Thyroid gland (tissue), 4 donors: ENCODE measurements at regions not wholly inside any gene's neighbourhood (a gene's known extent, or its start where the extent isn't known, plus 50 kb on each side); places are given as distances from the start of the nearest gene placed in this dataset.

Experiments used
- POLR2A ChIP-seq, 2 donors: fragments of 450-650 bp; IDR thresholded peaks; one replicate each; pipeline ENCODE4 v1.6.1; 2017; ENCODE audit warnings: antibody characterized with exemption in 2 of 2, mild to moderate bottlenecking in 2 of 2, moderate library complexity in 1 of 2
- TF ChIP-seq, protein P1 (sequence below), 6 experiments: fragments of 200-600 bp in 3 of 6; fragments of 450-650 bp in 3 of 6; sonication (generic) in 3 of 6; IDR thresholded peaks; one replicate each; pipeline ENCODE4 v1.5.1; 2016 to 2019; ENCODE audit warnings: antibody characterized with exemption in 6 of 6, mild to moderate bottlenecking in 2 of 6, inconsistent platforms in 1 of 6, moderate library complexity in 1 of 6

DNA sequence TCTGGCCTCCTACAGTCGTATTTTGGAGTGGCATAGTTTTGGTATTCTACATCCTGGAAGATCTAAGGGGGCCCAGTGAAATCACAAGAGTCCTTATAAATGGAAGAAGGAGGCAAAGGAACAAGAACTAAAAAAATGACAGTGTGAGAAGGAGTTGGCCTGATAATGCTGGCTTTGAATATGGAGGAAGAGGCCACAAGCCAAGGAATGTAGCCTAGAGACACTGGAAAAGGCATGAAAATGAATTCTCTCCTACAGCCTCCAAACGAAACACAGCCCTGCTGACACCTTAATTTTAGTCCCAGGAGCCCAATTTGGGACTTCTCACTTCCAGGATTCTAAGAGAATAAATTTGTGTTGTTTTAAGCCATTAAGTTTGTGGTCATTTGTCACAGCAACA, 54.6 kb upstream of the LIPC start:
- no peak for TF ChIP-seq POLR2A (IDR thresholded peaks at IDR 0.05)
- TF ChIP-seq, protein P1, sequence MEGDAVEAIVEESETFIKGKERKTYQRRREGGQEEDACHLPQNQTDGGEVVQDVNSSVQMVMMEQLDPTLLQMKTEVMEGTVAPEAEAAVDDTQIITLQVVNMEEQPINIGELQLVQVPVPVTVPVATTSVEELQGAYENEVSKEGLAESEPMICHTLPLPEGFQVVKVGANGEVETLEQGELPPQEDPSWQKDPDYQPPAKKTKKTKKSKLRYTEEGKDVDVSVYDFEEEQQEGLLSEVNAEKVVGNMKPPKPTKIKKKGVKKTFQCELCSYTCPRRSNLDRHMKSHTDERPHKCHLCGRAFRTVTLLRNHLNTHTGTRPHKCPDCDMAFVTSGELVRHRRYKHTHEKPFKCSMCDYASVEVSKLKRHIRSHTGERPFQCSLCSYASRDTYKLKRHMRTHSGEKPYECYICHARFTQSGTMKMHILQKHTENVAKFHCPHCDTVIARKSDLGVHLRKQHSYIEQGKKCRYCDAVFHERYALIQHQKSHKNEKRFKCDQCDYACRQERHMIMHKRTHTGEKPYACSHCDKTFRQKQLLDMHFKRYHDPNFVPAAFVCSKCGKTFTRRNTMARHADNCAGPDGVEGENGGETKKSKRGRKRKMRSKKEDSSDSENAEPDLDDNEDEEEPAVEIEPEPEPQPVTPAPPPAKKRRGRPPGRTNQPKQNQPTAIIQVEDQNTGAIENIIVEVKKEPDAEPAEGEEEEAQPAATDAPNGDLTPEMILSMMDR (IDR thresholded peaks at IDR 0.05), result no peak
